ENCODE measurements at regions not wholly inside any gene's neighbourhood (a gene's known extent, or its start where the extent isn't known, plus 50 kb on each side); places are given as distances from the start of the nearest gene placed in this dataset.

- CTCF ChIA-PET: no interaction called here
Observed at GRCh38 chr16:73771196-73772064, 525.2 kb upstream of the PSMD7 start.

GRCh38 chr16:73768786-73769203 lies 527.8 kb upstream of the PSMD7 start:
- no peaks in the 10 kb centered on the region for H3K9me3 Mint-ChIP-seq (ENCODE audit: insufficient read depth)
- H3K27ac Mint-ChIP-seq: no peak overlapping the region
- no peaks in the 10 kb centered on the region for H3K4me1 Mint-ChIP-seq (ENCODE audit: low read depth)
- ChIA-PET CTCF (no interaction called here), POLR2A (no interaction called here)
- no peaks in the 10 kb centered on the region for H3K36me3 Mint-ChIP-seq (ENCODE audit: low read depth)
- no peak overlapping the region for H3K4me3 Mint-ChIP-seq
- ATAC-seq: no peak
- no peak for DNase-seq
- H3K27me3 Mint-ChIP-seq (ENCODE audit: low read depth): no peaks in the 10 kb centered on the region

More at GRCh38 chr16:73771196-73772064, 525.2 kb upstream of the PSMD7 start:
- POLR2A ChIA-PET: no interaction called here
- Mint-ChIP-seq H3K36me3 (ENCODE audit: low read depth) (no peaks in the 10 kb centered on the region), H3K4me3 (no peak overlapping the region), H3K4me1 (ENCODE audit: low read depth) (no peaks in the 10 kb centered on the region), H3K27me3 (ENCODE audit: low read depth) (no peaks in the 10 kb centered on the region), H3K27ac (no peak overlapping the region), H3K9me3 (ENCODE audit: insufficient read depth) (no peaks in the 10 kb centered on the region)
- ATAC-seq: no peak
- no peak for DNase-seq

- no peak overlapping the region for H3K27ac Mint-ChIP-seq
- no peaks in the 10 kb centered on the region for H3K4me1 Mint-ChIP-seq (ENCODE audit: low read depth)
- no peaks in the 10 kb centered on the region for H3K9me3 Mint-ChIP-seq (ENCODE audit: insufficient read depth)
- ATAC-seq (no peak), DNase-seq (no peak)
- POLR2A ChIA-PET: no interaction called here
- H3K4me3 Mint-ChIP-seq: no peak overlapping the region
- H3K36me3 Mint-ChIP-seq (ENCODE audit: low read depth): no peaks in the 10 kb centered on the region
- no peaks in the 10 kb centered on the region for H3K27me3 Mint-ChIP-seq (ENCODE audit: low read depth)
- CTCF ChIA-PET: no interaction called here
Observed at GRCh38 chr16:73764321-73764720, 532.3 kb upstream of the PSMD7 start.

GRCh38 chr16:73756289-73757178 lies 540.1 kb upstream of the PSMD7 start:
- H3K4me3 Mint-ChIP-seq: no peak overlapping the region
- DNase-seq (no peak), ATAC-seq (no peak)
- no peaks in the 10 kb centered on the region for H3K4me1 Mint-ChIP-seq (ENCODE audit: low read depth)
- no peak overlapping the region for H3K27ac Mint-ChIP-seq
- H3K9me3 Mint-ChIP-seq (ENCODE audit: insufficient read depth): no peaks in the 10 kb centered on the region
- H3K27me3 Mint-ChIP-seq (ENCODE audit: low read depth): no peaks in the 10 kb centered on the region
- no peaks in the 10 kb centered on the region for H3K36me3 Mint-ChIP-seq (ENCODE audit: low read depth)
- CTCF ChIA-PET: no interaction called here
- POLR2A ChIA-PET: no interaction called here

- Mint-ChIP-seq H3K27ac (no peak overlapping the region), H3K4me3 (no peak overlapping the region), H3K27me3 (ENCODE audit: low read depth) (no peaks in the 10 kb centered on the region), H3K4me1 (ENCODE audit: low read depth) (no peaks in the 10 kb centered on the region), H3K36me3 (ENCODE audit: low read depth) (no peaks in the 10 kb centered on the region), H3K9me3 (ENCODE audit: insufficient read depth) (no peaks in the 10 kb centered on the region)
- ATAC-seq: no peak
- POLR2A ChIA-PET: no interaction called here
- DNase-seq: no peak
- CTCF ChIA-PET: no interaction called here
Observed at GRCh38 chr16:73753931-73754330, 542.7 kb upstream of the PSMD7 start.

GRCh38 chr16:73750639-73751038 lies 546.0 kb upstream of the PSMD7 start:
- no peaks in the 10 kb centered on the region for H3K9me3 Mint-ChIP-seq (ENCODE audit: insufficient read depth)
- ATAC-seq (no peak), DNase-seq (no peak)
- CTCF ChIA-PET: no interaction called here
- no peaks in the 10 kb centered on the region for H3K27me3 Mint-ChIP-seq (ENCODE audit: low read depth)
- no peaks in the 10 kb centered on the region for H3K36me3 Mint-ChIP-seq (ENCODE audit: low read depth)
- POLR2A ChIA-PET: no interaction called here
- H3K4me1 Mint-ChIP-seq (ENCODE audit: low read depth): no peaks in the 10 kb centered on the region
- H3K27ac Mint-ChIP-seq: no peak overlapping the region
- no peak overlapping the region for H3K4me3 Mint-ChIP-seq

GRCh38 chr16:73747328-73747727 lies 549.3 kb upstream of the PSMD7 start:
- ATAC-seq: no peak
- Mint-ChIP-seq H3K4me1 (ENCODE audit: low read depth) (no peaks in the 10 kb centered on the region), H3K27me3 (ENCODE audit: low read depth) (no peaks in the 10 kb centered on the region), H3K27ac (no peak overlapping the region), H3K9me3 (ENCODE audit: insufficient read depth) (no peaks in the 10 kb centered on the region), H3K4me3 (no peak overlapping the region), H3K36me3 (ENCODE audit: low read depth) (no peaks in the 10 kb centered on the region)
- CTCF ChIA-PET: no interaction called here
- no peak for DNase-seq
- POLR2A ChIA-PET: no interaction called here

- Mint-ChIP-seq H3K27ac (no peak overlapping the region), H3K9me3 (ENCODE audit: insufficient read depth) (no peaks in the 10 kb centered on the region), H3K27me3 (ENCODE audit: low read depth) (no peaks in the 10 kb centered on the region), H3K4me1 (ENCODE audit: low read depth) (no peaks in the 10 kb centered on the region), H3K36me3 (ENCODE audit: low read depth) (no peaks in the 10 kb centered on the region), H3K4me3 (no peak overlapping the region)
- ATAC-seq (no peak), DNase-seq (no peak)
- ChIA-PET POLR2A (no interaction called here), CTCF (no interaction called here)
Observed at GRCh38 chr16:73746554-73746953, 550.1 kb upstream of the PSMD7 start.

- no peaks in the 10 kb centered on the region for H3K4me1 Mint-ChIP-seq (ENCODE audit: low read depth)
- ATAC-seq (no peak), DNase-seq (no peak)
- no peak overlapping the region for H3K4me3 Mint-ChIP-seq
- no peaks in the 10 kb centered on the region for H3K9me3 Mint-ChIP-seq (ENCODE audit: insufficient read depth)
- H3K27me3 Mint-ChIP-seq (ENCODE audit: low read depth): no peaks in the 10 kb centered on the region
- ChIA-PET CTCF (no interaction called here), POLR2A (no interaction called here)
- no peaks in the 10 kb centered on the region for H3K36me3 Mint-ChIP-seq (ENCODE audit: low read depth)
- H3K27ac Mint-ChIP-seq: no peak overlapping the region
Observed at GRCh38 chr16:73743665-73744496, 552.7 kb upstream of the PSMD7 start.

- no peaks in the 10 kb centered on the region for H3K4me1 Mint-ChIP-seq (ENCODE audit: low read depth)
- no peaks in the 10 kb centered on the region for H3K36me3 Mint-ChIP-seq (ENCODE audit: low read depth)
- DNase-seq (no peak), ATAC-seq (no peak)
- ChIA-PET POLR2A (no interaction called here), CTCF (no interaction called here)
- no peak overlapping the region for H3K4me3 Mint-ChIP-seq
- H3K9me3 Mint-ChIP-seq (ENCODE audit: insufficient read depth): peaks cover 4% of the 10 kb centered on the region
- H3K27me3 Mint-ChIP-seq (ENCODE audit: low read depth): no peaks in the 10 kb centered on the region
- H3K27ac Mint-ChIP-seq: no peak overlapping the region
Observed at GRCh38 chr16:73739049-73739769, 557.4 kb upstream of the PSMD7 start.

- peaks cover 4% of the 10 kb centered on the region for H3K9me3 Mint-ChIP-seq (ENCODE audit: insufficient read depth)
- H3K36me3 Mint-ChIP-seq (ENCODE audit: low read depth): no peaks in the 10 kb centered on the region
- DNase-seq (no peak), ATAC-seq (no peak)
- H3K4me3 Mint-ChIP-seq: no peak overlapping the region
- H3K27ac Mint-ChIP-seq: no peak overlapping the region
- no peaks in the 10 kb centered on the region for H3K27me3 Mint-ChIP-seq (ENCODE audit: low read depth)
- H3K4me1 Mint-ChIP-seq (ENCODE audit: low read depth): no peaks in the 10 kb centered on the region
- ChIA-PET POLR2A (no interaction called here), CTCF (no interaction called here)
Observed at GRCh38 chr16:73738266-73738665, 558.3 kb upstream of the PSMD7 start.
